ENCODE measurements at regions not wholly inside any gene's neighbourhood (a gene's known extent, or its start where the extent isn't known, plus 50 kb on each side); places are given as distances from the start of the nearest gene placed in this dataset.
A peak's percentile ranks its signal among the peaks of the same experiment; 100 is the strongest.

DNA sequence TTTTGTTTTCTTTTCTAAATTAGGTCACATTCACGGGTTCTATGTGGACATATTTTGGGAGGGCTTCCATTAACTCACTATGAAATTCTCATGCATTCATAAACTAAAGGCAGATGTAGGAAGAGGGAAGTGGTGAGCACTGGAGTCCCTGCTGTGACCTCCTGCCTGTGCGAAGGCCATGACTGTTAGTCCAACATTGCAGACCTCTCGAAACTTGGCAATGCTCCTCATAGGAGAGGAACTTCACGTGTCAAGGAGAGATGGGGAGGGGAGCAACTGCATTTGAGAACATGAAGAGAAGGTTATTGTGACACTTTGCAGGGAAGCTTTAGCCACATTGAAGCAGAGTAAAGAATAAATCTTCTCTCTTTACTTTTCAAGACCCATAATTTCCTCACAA lies 126.4 kb upstream of the HNMT start:
- H3K36me3 ChIP-seq (ENCODE audit: control insufficient read depth in 4 of 4, insufficient read depth in 3 of 4, low read depth in 1 of 4, low read length in 3 of 4) = no peaks in the 10 kb centered on the region
- WGBS = 42% methylated on average over 4 of the region's 4 CpGs
- no peaks in the 10 kb centered on the region for H3K9me3 ChIP-seq (ENCODE audit: control insufficient read depth in 4 of 4, low read length in 3 of 4)
- H3K27ac ChIP-seq (ENCODE audit: low read depth in 1 of 2, low read length in 2 of 2) = no peak overlapping the region
- no peaks in the 10 kb centered on the region for H3K4me1 ChIP-seq (ENCODE audit: control insufficient read depth in 4 of 4, insufficient read depth in 4 of 4, low read length in 3 of 4)
- H3K4me3 ChIP-seq (ENCODE audit: low read depth in 1 of 3, low read length in 3 of 3) = no peak overlapping the region
- TF ChIP-seq TAF1 (conservative IDR thresholded peaks at IDR 0.05) (no peak), YY1 (IDR thresholded peaks at IDR 0.05) (no peak), SP1 (IDR thresholded peaks at IDR 0.05) (no peak), GABPA (IDR thresholded peaks at IDR 0.05 in 1 of 2, conservative IDR thresholded peaks at IDR 0.05 in 1 of 2) (no peak), FOXA1 (IDR thresholded peaks at IDR 0.05) (no peak), RXRA (IDR thresholded peaks at IDR 0.05) (no peak), HNF4A (conservative IDR thresholded peaks at IDR 0.05) (no peak), NR2F2 (IDR thresholded peaks at IDR 0.05) (no peak), EGR1 (IDR thresholded peaks at IDR 0.05; ENCODE audit: low read depth in 2 of 2) (no peak), JUND (IDR thresholded peaks at IDR 0.05) (no peak)
- TF ChIP-seq, protein P1, sequence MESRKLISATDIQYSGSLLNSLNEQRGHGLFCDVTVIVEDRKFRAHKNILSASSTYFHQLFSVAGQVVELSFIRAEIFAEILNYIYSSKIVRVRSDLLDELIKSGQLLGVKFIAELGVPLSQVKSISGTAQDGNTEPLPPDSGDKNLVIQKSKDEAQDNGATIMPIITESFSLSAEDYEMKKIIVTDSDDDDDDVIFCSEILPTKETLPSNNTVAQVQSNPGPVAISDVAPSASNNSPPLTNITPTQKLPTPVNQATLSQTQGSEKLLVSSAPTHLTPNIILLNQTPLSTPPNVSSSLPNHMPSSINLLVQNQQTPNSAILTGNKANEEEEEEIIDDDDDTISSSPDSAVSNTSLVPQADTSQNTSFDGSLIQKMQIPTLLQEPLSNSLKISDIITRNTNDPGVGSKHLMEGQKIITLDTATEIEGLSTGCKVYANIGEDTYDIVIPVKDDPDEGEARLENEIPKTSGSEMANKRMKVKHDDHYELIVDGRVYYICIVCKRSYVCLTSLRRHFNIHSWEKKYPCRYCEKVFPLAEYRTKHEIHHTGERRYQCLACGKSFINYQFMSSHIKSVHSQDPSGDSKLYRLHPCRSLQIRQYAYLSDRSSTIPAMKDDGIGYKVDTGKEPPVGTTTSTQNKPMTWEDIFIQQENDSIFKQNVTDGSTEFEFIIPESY (IDR thresholded peaks at IDR 0.05) = no peak
- TF ChIP-seq, protein P2, sequence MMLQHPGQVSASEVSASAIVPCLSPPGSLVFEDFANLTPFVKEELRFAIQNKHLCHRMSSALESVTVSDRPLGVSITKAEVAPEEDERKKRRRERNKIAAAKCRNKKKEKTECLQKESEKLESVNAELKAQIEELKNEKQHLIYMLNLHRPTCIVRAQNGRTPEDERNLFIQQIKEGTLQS (IDR thresholded peaks at IDR 0.05) = no peak
- TF ChIP-seq, protein P3, sequence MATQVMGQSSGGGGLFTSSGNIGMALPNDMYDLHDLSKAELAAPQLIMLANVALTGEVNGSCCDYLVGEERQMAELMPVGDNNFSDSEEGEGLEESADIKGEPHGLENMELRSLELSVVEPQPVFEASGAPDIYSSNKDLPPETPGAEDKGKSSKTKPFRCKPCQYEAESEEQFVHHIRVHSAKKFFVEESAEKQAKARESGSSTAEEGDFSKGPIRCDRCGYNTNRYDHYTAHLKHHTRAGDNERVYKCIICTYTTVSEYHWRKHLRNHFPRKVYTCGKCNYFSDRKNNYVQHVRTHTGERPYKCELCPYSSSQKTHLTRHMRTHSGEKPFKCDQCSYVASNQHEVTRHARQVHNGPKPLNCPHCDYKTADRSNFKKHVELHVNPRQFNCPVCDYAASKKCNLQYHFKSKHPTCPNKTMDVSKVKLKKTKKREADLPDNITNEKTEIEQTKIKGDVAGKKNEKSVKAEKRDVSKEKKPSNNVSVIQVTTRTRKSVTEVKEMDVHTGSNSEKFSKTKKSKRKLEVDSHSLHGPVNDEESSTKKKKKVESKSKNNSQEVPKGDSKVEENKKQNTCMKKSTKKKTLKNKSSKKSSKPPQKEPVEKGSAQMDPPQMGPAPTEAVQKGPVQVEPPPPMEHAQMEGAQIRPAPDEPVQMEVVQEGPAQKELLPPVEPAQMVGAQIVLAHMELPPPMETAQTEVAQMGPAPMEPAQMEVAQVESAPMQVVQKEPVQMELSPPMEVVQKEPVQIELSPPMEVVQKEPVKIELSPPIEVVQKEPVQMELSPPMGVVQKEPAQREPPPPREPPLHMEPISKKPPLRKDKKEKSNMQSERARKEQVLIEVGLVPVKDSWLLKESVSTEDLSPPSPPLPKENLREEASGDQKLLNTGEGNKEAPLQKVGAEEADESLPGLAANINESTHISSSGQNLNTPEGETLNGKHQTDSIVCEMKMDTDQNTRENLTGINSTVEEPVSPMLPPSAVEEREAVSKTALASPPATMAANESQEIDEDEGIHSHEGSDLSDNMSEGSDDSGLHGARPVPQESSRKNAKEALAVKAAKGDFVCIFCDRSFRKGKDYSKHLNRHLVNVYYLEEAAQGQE (IDR thresholded peaks at IDR 0.05) = no peak
- TF ChIP-seq, protein P4, sequence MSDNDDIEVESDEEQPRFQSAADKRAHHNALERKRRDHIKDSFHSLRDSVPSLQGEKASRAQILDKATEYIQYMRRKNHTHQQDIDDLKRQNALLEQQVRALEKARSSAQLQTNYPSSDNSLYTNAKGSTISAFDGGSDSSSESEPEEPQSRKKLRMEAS (IDR thresholded peaks at IDR 0.05) = no peak
- no peak overlapping the region for H3K9ac ChIP-seq (ENCODE audit: low read depth in 1 of 2, low read length in 2 of 2)
- DNase-seq (ENCODE audit: low spot score) = no peak
- peaks cover 0 to 2% (median 0%) of the 10 kb centered on the region in 4 donors for H3K27me3 ChIP-seq (ENCODE audit: control insufficient read depth in 4 of 4, insufficient read depth in 4 of 4, low read length in 3 of 4)

DNA sequence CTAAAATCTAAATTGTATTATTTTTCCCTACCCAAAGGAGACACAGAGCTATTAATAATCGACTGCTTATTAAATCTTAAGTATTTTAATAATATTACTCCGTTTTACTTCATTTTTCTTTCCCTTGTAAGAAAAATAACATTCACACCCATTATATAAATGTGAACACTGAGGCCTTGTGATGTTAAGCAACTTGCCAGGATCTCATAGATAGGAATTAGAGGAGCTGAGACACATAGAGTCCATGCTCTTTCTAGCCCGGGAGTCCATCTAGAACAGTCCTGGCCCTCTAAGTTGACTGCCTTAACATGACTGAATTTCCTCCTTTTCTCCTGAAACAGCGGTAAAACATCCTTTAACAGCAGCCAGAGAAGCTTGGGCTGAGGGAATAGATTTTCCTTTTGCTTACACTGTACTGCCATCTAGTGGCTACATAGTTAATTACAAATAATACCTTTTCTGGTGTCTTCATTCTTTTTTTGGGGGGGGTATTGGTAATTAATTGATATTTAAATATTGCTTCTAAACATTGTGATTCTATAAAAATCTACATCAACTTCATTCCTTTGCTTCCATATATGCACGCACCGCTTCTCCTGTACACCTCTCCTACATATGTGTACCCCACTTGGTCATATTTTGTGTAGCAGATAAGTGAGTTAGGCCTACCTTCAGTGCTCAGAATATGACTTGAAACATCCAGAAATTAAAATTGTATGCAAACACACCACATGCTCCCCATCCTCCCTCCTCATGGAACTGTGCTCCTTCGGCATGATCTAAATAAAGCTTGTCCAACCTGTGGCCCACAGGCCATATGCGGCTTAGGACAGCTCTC lies 125.8 kb upstream of the HNMT start:
- H3K9ac ChIP-seq (ENCODE audit: low read depth in 1 of 2, low read length in 2 of 2) = no peak overlapping the region
- WGBS = 34% methylated on average over 8 of the region's 8 CpGs
- no peak overlapping the region for H3K4me3 ChIP-seq (ENCODE audit: low read depth in 1 of 3, low read length in 3 of 3)
- TF ChIP-seq RXRA (IDR thresholded peaks at IDR 0.05) (no peak), HNF4A (conservative IDR thresholded peaks at IDR 0.05) (no peak), RAD21 (IDR thresholded peaks at IDR 0.05) (peak; percentile 92 to 93), SP1 (IDR thresholded peaks at IDR 0.05) (no peak), GABPA (IDR thresholded peaks at IDR 0.05 in 1 of 2, conservative IDR thresholded peaks at IDR 0.05 in 1 of 2) (no peak), FOXA2 (IDR thresholded peaks at IDR 0.05) (peak; percentile 11), HNF4G (IDR thresholded peaks at IDR 0.05) (no peak), EGR1 (IDR thresholded peaks at IDR 0.05; ENCODE audit: low read depth in 2 of 2) (no peak), FOXA1 (IDR thresholded peaks at IDR 0.05) (no peak), TAF1 (conservative IDR thresholded peaks at IDR 0.05) (no peak), NR2F2 (IDR thresholded peaks at IDR 0.05) (no peak), JUND (IDR thresholded peaks at IDR 0.05) (no peak), YY1 (IDR thresholded peaks at IDR 0.05) (no peak)
- TF ChIP-seq, protein P1 (IDR thresholded peaks at IDR 0.05) = no peak
- TF ChIP-seq, protein P4 (IDR thresholded peaks at IDR 0.05) = no peak
- TF ChIP-seq, protein P2 (IDR thresholded peaks at IDR 0.05) = no peak
- TF ChIP-seq, protein P5, sequence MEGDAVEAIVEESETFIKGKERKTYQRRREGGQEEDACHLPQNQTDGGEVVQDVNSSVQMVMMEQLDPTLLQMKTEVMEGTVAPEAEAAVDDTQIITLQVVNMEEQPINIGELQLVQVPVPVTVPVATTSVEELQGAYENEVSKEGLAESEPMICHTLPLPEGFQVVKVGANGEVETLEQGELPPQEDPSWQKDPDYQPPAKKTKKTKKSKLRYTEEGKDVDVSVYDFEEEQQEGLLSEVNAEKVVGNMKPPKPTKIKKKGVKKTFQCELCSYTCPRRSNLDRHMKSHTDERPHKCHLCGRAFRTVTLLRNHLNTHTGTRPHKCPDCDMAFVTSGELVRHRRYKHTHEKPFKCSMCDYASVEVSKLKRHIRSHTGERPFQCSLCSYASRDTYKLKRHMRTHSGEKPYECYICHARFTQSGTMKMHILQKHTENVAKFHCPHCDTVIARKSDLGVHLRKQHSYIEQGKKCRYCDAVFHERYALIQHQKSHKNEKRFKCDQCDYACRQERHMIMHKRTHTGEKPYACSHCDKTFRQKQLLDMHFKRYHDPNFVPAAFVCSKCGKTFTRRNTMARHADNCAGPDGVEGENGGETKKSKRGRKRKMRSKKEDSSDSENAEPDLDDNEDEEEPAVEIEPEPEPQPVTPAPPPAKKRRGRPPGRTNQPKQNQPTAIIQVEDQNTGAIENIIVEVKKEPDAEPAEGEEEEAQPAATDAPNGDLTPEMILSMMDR (IDR thresholded peaks at IDR 0.05; ENCODE audit: low read depth, low read length, missing input control) = peak; percentile 67

More for the DNA sequence above, 125.8 kb upstream of the HNMT start:
- H3K27me3 ChIP-seq (ENCODE audit: control insufficient read depth in 4 of 4, insufficient read depth in 4 of 4, low read length in 3 of 4) = peaks cover 0 to 2% (median 0%) of the 10 kb centered on the region in 4 donors
- no peaks in the 10 kb centered on the region for H3K36me3 ChIP-seq (ENCODE audit: control insufficient read depth in 4 of 4, insufficient read depth in 3 of 4, low read depth in 1 of 4, low read length in 3 of 4)
- H3K27ac ChIP-seq (ENCODE audit: low read depth in 1 of 2, low read length in 2 of 2) = no peak overlapping the region
- DNase-seq (ENCODE audit: low spot score) = no peak
- H3K4me1 ChIP-seq (ENCODE audit: control insufficient read depth in 4 of 4, insufficient read depth in 4 of 4, low read length in 3 of 4) = no peaks in the 10 kb centered on the region
- no peaks in the 10 kb centered on the region for H3K9me3 ChIP-seq (ENCODE audit: control insufficient read depth in 4 of 4, low read length in 3 of 4)
